Activated CD4-positive, CD25-positive, alpha-beta regulatory T cell treated with anti-CD3 and anti-CD28 coated beads, Interleukin-2, amount 50 U/mL, for 24 hours (primary cell): ENCODE measurements at regions not wholly inside any gene's neighbourhood (a gene's known extent, or its start where the extent isn't known, plus 50 kb on each side); places are given as distances from the start of the nearest gene placed in this dataset.

Experiments used
- ATAC-seq, 2 donors: fragments of 150-1000 bp; cut with Tn5 transposase; one replicate each; pipeline ENCODE4 v1.10.0; 2021; ENCODE audit warnings: mild to moderate bottlenecking in 1 of 2, moderate library complexity in 1 of 2

DNA sequence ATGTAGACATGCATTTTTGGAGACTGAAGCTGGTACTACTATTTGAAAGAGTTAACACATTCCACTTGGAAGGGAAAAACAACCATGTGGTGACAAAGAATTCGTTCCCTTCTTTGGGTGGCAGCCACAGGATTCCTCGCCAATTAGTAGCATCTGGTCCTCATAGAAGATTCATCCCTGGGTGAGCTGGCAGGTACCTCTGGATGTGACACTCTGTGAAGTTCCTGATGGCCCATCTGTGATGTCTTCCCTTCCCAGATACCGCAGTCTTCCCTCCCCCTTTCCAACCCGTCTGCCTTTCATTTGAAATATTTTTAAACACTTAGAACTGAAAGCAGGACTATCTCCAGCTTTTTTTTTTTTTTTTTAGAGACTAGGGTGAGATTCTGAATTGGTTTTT is 569.5 kb downstream of the TYW1 start:
- ATAC-seq, result no peak

DNA sequence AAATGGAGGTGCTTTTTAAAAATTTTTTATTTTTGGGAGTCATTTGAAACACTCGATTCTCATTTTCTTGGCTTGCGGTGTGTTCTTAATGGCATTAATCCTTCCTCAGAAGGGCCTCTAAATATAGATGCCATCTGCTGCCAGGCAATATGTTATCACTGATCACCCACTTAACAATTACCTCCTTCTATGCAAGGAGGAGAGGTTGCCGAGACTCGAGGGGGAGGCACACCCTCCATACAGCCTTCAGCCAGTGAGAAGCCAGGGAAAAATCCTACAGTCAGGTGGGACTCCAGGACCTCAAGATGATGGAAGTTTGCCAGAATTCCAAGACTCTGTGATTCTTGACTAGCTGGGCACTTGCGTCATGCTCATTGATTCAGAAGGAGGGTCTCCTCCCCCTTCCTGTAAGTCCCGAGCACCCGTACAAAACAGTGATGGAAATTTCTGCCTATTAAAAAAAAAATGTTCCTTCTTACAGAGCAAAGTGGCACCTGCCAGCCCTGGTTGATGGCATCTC is 574.5 kb downstream of the TYW1 start:
- ATAC-seq, result no peak

DNA sequence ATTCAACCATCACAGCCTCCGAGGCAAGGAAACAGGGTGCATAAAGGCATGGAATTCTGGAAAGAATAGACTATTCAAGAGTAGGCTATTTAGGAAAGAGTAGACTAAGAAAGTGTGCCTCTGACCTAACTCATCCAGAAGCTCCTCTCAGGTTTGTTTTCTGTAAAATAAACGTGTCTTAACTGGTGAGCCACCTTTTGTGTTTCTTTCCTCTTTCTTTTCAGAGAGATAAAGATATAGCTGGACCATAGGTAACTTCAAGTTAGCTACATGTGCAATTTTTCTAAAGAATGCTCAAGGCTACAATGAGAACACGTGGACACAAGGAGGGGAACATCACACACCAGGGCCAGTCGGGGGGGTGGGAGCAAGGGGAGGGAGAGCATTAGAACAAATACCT is 577.0 kb downstream of the TYW1 start:
- no peak for ATAC-seq

DNA sequence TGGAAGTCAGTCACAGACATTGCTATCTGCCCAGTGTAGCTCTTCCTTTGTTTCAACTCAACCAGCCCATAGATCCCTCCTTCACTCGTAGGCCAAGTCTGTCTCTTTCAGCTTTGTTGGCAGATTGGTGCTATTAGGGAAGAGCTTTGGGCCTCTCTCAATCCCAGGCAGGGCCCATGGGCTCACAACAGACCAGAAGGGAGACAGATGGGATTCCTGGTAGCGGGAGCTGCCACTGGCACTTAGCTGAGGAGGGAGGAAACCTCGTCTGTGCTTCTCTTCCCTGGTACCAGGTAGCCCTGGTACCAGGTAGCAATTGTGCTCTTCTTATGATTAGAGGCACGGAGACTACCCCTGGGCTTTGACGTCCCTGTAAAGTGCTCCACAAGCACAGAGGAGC is 592.0 kb downstream of the TYW1 start:
- no peak for ATAC-seq

DNA sequence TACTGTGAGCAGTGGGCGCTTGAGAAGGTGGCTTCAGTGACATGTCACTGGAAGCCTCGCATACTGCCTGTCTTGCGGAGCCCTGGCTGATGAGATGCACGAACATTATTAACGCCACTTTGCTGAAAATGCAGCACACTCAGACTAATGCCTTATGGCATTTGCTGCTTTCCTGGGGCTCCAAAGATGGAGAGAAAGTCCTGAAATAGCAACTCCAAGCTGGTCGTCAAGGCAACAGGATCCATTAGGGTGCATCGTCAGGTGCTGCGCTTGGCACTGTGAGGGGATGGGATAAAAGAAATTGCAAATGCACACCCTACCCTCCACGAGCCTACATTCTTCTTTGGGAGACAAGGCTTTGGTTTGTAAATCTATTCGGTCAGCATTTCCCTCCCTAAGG is 592.5 kb downstream of the TYW1 start:
- no peak for ATAC-seq

DNA sequence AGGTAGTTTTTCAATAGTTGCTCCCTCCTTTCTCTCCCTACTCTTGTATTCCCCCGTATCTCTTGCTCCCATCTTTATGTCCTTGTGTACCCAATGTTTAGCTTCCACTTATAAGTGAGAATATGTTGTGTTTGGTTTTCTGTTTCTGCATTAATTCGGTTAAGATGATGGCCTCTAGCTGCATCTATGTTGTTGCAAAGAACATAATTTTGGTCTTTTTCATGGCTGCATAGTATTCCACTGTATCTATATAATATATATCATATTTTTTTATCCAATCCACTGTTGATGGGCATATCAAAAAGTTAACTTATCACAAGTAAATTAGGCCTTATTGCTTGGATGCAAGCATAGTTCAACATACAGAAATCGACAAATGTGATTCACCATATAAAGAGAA is 594.0 kb downstream of the TYW1 start:
- no peak for ATAC-seq

DNA sequence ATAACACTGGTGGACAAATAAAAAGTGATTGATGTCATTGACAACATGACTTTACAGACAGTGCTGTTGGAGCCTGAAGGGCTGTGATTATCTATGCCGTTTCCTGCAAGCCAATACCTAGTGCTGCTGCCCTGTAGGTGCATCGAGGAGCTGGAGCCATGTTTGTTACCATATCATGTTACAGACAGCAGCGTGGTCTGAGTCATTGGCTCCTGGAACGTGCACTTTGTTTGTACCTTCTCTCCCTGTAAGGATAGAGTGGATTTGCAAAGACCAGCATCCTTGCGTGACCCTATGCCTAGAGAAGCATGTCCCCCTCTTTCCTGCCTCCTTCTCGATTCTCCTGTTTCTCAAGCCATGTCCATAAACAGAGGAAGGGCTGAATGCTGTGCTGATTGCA is 597.2 kb downstream of the TYW1 start:
- ATAC-seq, result no peak

DNA sequence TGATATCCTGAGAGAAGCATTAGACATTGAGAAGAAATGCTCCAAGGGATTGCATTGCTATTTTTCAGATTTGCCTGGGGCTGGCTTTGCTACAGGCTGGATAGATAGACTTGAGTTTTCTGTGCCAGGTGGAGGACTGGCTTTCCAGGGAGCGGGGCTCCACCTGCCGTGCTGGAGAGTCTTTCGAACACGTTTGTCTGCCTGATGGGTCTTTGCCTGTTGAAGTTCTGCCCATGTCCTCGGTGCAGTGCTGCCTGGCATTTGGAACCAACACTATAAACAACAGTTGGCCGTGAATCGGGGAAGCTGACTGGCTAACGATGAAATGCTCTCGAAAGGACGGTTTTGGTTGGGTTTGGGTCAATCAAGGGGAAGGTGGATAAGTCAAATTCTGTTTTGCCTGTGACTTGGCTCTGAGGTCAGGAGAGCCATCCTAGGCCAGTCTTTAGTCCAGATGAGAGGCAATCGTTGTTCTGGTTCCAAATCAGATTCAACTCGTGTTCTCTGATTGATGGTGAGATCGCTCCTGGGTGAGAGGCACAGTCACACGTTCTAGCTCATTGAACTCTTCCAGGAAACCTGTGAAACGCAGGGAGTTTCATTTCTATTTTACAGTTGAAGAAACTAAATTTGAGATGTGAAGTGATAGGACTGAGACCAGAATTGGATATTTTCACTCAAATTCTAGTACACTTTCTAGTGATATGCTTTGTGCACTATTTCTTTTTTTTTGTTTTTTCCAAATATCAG is 599.0 kb downstream of the TYW1 start:
- ATAC-seq, result no peak

DNA sequence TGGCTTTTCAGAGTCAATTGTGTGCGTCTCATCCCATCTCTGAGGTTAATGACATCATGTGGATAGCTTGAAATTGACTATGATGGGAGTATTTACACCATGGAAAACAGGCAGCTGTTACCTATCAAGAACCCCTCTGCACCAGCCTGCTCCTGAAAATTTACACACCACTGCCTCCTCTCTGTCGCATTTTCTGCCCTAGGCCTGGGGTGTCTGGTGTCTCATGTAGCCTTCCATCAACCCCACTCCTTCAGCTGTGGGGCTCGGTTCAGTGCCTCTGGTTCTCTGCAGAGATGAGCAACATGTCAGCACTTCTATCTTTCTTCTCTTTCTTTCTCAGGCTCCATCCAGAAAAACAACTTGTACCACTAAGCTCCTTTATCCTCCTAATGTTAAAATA is 600.5 kb downstream of the TYW1 start:
- no peak for ATAC-seq

DNA sequence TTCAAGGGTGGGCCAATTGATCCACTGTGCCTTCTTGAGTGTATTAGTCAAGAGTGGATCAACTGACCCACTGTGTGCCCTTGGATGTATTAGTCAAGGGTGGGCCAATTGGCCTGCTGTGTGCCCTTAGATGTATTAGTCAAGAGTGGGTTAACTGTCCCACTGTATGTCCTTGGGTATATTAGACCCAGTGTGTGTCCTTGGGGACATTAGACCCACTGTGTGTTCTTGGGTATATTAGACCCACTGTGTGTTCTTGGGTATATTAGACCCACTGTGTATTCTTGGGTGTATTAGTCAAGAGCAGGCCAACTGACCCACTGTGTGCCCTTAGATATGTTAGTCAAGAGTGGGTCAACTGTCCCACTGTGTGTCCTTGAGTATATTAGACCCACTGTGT is 601.8 kb downstream of the TYW1 start:
- no peak for ATAC-seq

DNA sequence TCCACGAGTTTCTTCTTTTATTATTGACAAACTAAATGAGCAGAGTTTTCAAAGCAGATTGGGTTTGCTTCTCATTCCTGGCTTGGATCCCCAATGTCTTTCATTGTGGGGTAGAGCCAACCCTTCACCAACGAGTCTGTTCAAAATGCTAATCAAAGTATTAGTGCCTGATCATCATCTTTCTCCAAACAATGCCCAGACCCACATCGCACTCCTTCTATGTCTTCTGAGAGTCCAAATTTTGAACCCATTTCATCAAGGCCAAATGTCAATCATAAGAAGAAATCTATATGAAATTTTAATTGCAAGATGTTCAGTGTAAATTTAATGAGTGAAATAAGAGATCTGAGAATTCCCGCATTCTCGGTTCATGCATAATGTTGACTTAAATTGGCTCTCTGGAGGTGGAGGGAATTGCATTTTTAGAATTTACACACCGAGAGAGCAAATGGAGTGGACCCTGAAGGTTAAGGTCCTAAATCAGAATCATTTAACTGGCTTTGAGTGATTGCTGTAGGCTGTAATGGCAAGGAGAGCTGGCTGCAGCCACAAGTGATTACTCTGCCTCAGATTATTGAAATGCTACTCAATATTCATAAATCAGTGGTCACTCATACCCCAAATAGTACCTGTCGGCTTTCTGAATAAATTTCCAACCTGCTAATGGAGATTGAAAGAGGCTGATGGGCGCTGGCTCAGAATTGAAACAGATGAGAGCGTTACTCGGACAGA is 602.9 kb downstream of the TYW1 start:
- ATAC-seq, result no peak

DNA sequence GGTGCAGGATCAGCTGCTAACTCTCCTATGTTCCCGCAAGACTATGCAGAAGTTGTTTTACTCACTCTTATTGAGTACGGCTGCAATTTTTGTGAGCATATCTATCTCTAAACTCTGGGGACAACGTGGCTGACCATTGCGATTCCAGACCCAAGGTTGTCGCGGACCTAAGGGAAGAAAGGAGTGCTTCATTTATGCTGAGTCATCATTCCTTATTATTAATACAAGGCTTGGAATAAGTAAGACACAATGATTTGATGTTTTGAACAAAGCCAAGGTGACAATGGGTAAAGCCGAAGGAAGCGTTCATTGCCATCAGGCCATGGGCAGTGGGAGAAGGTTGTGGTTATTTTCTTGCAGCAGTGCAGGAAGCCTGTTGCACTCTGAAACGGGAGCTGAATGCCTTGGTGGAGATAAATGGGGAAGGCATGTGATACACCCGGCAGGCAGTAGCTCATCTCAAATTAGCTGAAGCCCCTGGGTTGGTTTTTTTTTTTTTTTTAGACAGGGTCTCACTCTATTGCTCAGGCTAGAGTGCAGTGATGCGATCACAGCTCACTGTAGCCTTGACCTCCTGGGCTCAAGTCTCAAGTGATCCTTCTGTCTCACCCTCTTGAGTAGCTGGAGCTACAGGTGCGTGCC is 605.7 kb downstream of the TYW1 start:
- ATAC-seq, result no peak

DNA sequence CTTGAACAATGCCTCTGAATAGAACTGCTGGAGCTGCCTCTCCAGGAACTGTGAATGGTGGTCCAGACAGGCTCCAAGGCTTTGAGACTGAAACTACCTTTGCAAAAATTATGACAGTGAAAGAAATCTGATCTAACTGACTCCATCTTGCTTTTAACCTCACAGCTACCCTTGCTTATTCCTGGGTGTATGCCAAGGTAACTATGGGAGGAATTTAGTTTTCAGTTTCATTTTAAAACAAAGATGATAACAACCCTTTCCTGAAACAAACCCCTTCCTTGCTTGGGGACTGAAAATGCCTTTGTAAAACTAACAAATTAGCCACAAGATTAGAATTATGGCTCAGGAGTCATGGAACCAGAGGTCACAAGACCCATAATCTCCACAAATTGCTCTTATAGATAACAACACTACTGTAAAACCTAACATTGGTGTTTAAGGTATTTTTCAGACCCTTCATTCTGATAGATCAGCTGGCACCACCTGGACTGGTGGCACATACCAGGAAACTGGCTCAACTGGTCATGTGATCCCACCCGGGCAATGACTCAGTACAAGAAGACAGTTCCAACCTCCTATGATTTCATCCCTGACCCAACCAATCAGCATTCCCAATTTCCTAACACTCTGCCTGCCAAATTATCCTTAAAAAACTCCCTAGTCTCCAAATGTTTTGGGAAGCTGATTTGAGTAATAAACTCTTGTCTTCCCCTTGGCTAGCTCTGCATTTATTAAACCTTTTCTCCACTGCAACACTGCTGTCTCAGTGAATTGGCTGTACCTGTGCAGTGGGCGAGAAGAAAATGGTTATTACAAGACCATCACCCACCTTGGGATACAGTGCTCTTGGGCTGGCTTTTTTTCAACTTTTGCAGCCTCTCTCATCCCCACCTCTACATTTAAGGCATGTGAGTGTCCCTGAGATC is 608.1 kb downstream of the TYW1 start:
- no peak for ATAC-seq

DNA sequence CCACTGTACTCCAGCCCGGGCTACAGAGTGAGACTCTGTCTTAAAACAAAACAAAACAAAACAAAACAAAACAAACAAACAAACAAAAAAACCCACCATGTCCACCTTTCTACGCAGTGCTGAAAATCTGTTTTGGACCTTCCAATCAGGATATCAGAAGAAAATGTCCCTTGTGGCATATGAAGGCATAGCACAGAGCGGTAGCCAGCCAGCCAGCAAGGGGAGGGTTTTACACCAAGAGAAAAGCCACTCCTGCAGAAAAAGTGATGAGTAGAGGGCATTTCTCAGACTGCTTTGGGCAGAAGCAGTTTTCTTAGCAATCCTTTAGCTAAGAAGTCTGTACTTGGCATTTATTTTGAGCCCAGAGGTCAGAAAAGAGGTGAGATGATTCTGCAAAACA is 612.2 kb downstream of the TYW1 start:
- ATAC-seq, result no peak

DNA sequence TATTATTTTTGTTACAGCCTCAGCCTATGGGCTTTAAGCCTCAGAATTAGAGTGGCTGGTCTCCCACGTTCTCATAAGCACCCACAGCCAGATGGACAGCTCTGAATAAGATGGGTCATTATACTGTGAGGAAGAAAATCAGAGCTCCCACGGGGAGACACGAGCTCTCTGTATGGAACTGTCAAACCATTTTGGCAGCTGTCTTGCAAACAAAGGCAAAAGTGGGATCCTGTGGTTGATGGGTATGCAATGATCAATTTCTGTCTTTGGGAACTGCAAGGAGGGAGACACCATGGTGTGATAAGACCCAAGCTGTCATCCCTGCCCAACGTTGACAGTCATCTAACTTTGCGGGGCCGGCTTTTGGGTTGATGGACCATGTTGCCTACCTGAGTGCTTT is 614.3 kb downstream of the TYW1 start:
- ATAC-seq, result no peak

DNA sequence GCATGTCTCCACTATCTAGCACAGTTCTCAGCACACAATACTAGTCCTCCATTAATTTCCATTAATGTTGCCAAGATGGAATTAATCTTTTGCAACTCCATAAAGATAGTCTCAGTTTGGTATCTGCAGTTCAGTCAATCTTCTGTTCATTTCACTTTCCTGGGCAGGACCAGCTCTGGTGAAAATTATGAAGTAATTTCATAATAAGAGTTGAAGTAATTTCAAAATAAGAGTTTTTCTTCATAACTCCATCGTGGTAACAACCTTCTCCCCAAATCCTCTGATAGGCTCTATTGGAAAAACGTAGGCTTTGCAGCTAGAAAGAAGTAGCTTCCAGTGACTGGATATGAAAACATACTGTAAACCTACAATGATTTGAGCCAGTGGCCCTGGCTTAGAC is 618.2 kb downstream of the TYW1 start:
- ATAC-seq, result no peak

DNA sequence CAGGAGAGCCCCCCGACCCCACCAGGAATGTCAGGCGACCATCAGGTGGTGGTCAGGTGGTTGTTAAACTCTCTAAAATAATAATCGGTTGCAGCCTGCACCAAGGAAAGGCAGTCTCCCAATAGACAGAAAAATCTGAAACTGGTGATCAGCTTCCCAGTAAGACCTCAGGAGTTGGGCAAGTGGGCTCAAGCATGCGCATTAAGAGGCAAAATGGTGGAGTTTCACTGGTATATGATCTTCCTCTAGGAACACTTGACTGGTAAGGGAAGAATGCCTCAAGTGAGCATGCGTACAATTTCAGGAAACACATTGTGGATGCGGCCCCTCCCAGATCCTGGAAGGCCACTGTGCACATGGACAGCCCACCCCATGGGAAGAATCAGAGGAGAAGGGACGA is 619.9 kb downstream of the TYW1 start:
- ATAC-seq, result no peak

DNA sequence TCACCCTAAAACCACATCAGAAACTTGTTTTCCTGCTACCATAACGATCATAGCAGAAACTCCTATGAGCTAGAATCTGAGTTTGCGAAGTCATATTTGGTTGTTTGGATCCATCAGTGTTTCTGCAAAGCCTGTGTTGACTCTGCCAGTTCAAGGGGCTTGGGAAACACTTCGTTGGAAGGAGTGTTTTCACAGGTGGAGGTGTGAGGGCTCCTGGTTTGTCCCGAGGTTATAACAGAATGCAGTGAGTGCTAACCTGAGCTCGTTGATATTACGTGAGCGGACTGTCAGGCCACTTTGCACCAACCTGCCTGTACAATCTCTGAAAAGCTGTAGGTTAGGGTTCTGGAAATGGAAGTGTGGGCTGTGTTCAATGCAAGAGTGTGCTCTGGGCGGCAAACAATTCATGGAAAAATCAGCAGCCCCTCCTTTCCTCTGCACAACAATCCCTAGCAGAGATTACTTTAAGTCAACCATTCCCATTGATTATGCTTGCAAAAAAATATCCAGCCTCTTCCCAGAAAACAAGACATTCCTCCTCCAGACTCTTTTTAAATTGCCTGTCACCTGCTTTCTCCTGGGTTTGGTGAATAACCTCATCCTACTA is 622.0 kb downstream of the TYW1 start:
- no peak for ATAC-seq

DNA sequence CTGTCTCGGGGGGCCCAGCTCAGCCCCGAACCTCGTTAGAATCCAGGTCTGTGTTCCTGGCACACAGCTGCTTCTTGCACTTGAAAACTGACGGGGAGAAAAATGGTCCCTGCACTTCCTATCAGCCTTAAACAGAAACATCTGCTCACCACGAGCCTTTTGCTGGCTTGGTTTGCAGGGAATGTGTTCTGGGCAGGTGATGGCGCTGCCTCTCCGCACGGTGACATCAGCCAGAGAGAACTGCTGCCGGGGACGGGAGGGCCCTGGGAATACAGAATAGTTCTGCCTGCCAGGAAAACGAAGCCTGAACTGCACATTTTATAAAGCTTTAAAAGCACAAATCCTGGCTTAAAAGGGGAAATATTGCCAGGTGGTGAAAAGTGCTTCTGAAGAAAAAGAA is 622.5 kb downstream of the TYW1 start:
- no peak for ATAC-seq

DNA sequence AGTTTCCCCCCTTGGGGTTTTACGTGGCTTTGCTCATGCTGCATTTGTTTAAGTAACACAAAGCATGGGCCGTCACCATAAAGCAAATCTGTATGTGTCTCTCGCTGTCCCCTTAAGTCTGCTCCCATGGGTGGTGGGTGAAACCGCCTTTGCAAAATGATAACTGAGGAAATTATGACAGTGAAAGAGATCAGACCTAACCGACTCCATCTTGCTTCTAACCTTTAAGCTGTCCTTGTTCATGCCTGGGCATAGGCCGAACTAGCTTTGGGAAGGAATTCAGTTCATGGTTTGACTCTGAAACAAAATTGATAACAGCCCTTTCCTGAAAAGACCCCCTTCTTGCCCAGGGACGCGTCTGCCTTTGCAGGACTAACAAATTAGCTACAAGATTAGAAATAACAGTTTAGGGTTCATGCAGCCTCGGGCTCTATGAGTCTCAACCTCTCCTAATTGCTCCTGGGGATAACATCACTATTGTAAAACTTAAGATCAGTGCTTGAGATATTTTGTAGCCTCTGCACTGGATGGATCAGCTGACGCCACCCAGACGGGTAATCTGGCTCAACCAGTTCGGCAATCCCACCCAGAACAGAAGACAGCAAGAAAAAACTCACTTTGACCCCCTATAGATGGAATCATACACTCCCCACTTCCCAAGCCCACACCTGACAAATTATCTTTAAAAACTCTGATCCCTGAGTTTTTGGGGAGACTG is 623.7 kb downstream of the TYW1 start:
- ATAC-seq, result no peak

DNA sequence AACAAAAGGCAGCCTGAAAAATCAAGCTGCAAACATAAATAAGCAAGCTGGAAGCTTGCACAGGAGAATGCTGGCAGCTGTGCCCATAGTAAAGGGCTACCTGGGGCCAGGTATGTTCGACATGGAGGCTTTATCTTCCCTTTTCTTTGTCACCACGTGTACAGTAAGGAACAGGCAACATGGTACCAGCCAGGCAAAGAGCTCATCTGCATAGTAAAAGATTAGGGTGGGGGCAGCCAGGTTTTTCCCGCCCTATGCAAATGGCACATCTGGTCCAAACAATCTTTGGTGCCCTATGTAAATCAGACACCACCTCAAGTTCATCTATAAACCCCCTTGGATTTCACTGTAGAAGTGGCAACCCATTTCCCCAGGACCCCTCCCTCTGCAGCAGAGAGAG is 625.1 kb downstream of the TYW1 start:
- no peak for ATAC-seq

DNA sequence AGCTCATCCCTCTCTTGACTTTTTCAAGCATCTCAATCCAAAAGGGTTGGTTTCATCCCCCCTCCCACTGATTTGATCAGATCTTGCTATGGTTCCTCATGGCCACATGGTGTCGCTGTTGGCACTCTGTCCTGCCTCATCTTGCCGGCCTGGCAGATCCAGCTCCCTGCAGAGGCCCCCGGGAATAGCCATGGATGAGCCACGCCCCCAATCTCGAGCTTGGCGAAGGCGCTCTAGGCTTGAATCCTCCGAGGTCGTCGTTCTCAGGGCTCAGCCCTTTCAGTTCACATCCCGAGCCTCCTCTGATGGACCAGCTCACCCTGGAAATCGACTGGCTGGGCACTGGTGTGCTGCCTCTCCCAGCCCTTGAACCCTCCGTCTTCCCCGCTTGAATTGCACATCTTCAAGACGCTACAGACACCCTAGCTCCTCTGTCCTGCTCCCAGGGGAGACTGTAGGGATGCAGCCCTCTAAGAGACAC is 628.7 kb downstream of the TYW1 start:
- ATAC-seq, result no peak
